Chondrocyte (in vitro differentiated cells): ENCODE measurements at regions not wholly inside any gene's neighbourhood (a gene's known extent, or its start where the extent isn't known, plus 50 kb on each side); places are given as distances from the start of the nearest gene placed in this dataset.
A peak's percentile ranks its signal among the peaks of the same experiment; 100 is the strongest.

Experiments used
- DNase-seq: peaks from one replicate; pipeline ENCODE4 v3.0.0; 2021; ENCODE audit warnings: mixed read lengths, low spot score
- H3K27ac Mint-ChIP-seq: one replicate; pipeline ENCODE4 v1.8.0; 2021; ENCODE audit warnings: mild to moderate bottlenecking, moderate library complexity, mixed read lengths; ENCODE audit not compliant: unreplicated experiment
- H3K27me3 Mint-ChIP-seq: 2 replicates; pipeline ENCODE4 v1.8.0; 2021; ENCODE audit warnings: low read depth, mixed read lengths
- H3K36me3 Mint-ChIP-seq: 2 replicates; pipeline ENCODE4 v1.8.0; 2021; ENCODE audit warnings: low read depth, mixed read lengths
- H3K4me1 Mint-ChIP-seq: 2 replicates; pipeline ENCODE4 v1.8.0; 2021; ENCODE audit warnings: low read depth, mild to moderate bottlenecking, mixed read lengths
- H3K4me3 Mint-ChIP-seq: one replicate; pipeline ENCODE4 v1.8.0; 2021; ENCODE audit warnings: mild to moderate bottlenecking, moderate library complexity, mixed read lengths; ENCODE audit not compliant: unreplicated experiment
- H3K9me3 Mint-ChIP-seq: 2 replicates; pipeline ENCODE4 v1.8.0; 2021; ENCODE audit warnings: low read depth, mixed read lengths
- CTCF ChIP-seq: fragments of 200-600 bp; sonication (generic); IDR thresholded peaks from 2 replicates; pipeline ENCODE4 v1.5.0; 2021; ENCODE audit warnings: antibody characterized with exemption, mild to moderate bottlenecking, moderate library complexity

- TF ChIP-seq CTCF = no peak
- no peak overlapping the region for H3K27ac Mint-ChIP-seq
Measured at GRCh38 chr3:153254361-153254760, 92.3 kb downstream of the RAP2B start.

GRCh38 chr3:153257673-153258351, 95.8 kb downstream of the RAP2B start:
- Mint-ChIP-seq H3K4me3 (no peak overlapping the region), H3K9me3 (no peaks in the 10 kb centered on the region)
- no peak for TF ChIP-seq CTCF

More at GRCh38 chr3:153254361-153254760, 92.3 kb downstream of the RAP2B start:
- Mint-ChIP-seq H3K27me3 (no peaks in the 10 kb centered on the region), H3K4me1 (peaks cover 27% of the 10 kb centered on the region), H3K9me3 (no peaks in the 10 kb centered on the region), H3K4me3 (no peak overlapping the region), H3K36me3 (no peaks in the 10 kb centered on the region)
- DNase-seq = no peak

GRCh38 chr3:153259956-153260355, 97.9 kb downstream of the RAP2B start:
- Mint-ChIP-seq H3K36me3 (peaks cover 1% of the 10 kb centered on the region), H3K9me3 (no peaks in the 10 kb centered on the region), H3K27ac (no peak overlapping the region), H3K4me3 (no peak overlapping the region), H3K27me3 (no peaks in the 10 kb centered on the region), H3K4me1 (peaks cover 37% of the 10 kb centered on the region)
- no peak for DNase-seq
- TF ChIP-seq CTCF = no peak

More at GRCh38 chr3:153257673-153258351, 95.8 kb downstream of the RAP2B start:
- Mint-ChIP-seq H3K27me3 (no peaks in the 10 kb centered on the region), H3K4me1 (peaks cover 36% of the 10 kb centered on the region), H3K36me3 (no peaks in the 10 kb centered on the region), H3K27ac (peak overlapping the region; percentile 13)
- DNase-seq = no peak

GRCh38 chr3:153260681-153261080, 98.7 kb downstream of the RAP2B start:
- H3K4me1 Mint-ChIP-seq = peaks cover 37% of the 10 kb centered on the region
- no peaks in the 10 kb centered on the region for H3K27me3 Mint-ChIP-seq
- H3K9me3 Mint-ChIP-seq = peaks cover 1% of the 10 kb centered on the region
- DNase-seq = no peak
- no peak overlapping the region for H3K27ac Mint-ChIP-seq
- TF ChIP-seq CTCF = no peak
- no peak overlapping the region for H3K4me3 Mint-ChIP-seq
- H3K36me3 Mint-ChIP-seq = peaks cover 1% of the 10 kb centered on the region

GRCh38 chr3:153266619-153267018, 104.6 kb downstream of the RAP2B start:
- Mint-ChIP-seq H3K36me3 (peaks cover 1% of the 10 kb centered on the region), H3K27ac (no peak overlapping the region), H3K4me3 (no peak overlapping the region), H3K4me1 (peaks cover 6% of the 10 kb centered on the region), H3K27me3 (no peaks in the 10 kb centered on the region), H3K9me3 (peaks cover 5% of the 10 kb centered on the region)
- DNase-seq = no peak
- TF ChIP-seq CTCF = no peak
